GM19025 (cell line): ENCODE measurements at regions not wholly inside any gene's neighbourhood (a gene's known extent, or its start where the extent isn't known, plus 50 kb on each side); places are given as distances from the start of the nearest gene placed in this dataset.

Experiments used
- ATAC-seq: cut with Tn5 transposase; IDR thresholded peaks from one replicate; pipeline ENCODE4 v1.9.1; 2021; ENCODE audit warnings: mild to moderate bottlenecking, low read depth, moderate library complexity; ENCODE audit not compliant: unreplicated experiment

DNA sequence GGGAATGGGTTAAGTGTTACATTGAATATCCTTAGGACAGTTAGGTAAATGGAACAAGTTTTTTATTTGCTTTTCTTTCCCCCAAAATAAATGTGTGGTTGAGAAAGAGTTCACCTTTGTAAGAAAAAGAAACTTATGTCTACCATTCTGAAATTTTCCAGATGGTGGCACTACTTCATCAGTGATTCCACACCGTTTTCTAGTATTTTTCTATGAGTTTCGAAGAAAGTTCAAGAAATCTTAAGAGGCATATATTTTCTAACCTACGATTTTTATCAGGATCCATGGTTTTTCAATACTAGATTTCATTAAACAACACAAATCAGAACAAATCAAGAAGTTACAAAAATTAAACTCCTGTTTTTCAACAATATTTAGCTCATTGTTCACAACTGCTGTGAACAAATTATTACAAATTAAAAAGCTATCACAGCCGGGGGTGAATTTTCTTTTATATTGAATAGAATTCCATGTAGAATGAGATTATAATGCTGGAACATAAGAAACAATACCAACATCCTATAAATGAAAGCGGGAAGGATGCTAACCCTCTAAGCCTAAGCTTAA is 163.1 kb upstream of the NPVF start:
- ATAC-seq: no peak

GRCh38 chr7:25391961-25392587 is 163.8 kb upstream of the NPVF start:
- ATAC-seq: no peak

DNA sequence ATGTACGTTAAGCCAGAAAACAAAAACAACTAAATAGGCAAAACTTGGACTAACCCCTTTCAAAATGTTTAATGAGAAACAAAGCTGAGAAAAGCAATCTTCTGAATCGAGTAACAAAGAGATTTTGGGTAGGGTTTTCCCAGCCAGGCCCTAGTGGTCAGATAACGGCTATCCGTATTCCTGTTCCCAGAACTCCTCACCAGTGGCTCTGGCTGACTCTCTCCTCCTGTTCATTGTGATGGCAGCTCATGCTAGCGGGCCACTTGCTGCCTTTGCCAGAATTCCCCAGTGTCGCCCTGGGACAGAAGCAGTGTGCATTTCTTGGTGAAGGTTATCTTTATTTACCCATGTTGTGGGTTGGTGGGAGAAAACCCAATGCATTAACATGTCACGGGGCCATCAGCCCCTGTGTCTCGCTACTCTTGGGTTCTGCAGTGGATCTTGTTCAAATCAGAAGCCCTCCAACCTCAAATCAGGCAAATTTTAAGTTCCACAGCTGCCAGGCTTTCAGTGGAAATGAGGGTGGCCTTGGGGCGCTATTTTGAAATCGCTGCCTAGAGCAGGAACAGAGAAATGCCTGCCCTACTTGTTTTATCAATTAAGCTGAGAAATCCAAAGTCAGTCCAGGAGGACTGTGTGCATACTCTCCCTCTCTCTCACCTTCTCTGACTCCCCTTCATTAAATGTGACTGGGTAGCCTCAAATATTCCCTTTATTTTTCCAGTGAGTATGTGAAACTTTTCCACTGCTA is 164.5 kb upstream of the NPVF start:
- no peak for ATAC-seq

DNA sequence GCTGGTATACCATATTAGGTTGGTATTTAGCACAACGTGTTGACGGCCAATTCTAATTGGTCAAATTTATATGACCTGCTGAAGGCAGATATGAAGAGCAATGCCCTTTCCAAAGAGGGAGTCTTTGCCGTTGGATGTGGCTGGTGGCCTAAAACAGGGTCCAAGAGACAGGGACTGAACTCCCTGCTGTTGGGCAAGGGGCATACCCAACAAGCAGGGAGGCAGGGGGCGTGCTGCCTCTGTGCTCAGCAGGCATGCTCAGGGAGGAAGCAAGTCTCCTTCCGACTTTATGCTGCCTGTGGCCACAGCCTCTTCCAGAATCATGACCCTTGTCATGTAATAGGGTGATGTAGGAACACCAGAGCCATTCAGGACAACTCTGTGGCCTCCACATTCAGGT is 167.7 kb upstream of the NPVF start:
- ATAC-seq: no peak

- no peak for ATAC-seq
Measured at GRCh38 chr7:25396668-25397067, 168.4 kb upstream of the NPVF start.

DNA sequence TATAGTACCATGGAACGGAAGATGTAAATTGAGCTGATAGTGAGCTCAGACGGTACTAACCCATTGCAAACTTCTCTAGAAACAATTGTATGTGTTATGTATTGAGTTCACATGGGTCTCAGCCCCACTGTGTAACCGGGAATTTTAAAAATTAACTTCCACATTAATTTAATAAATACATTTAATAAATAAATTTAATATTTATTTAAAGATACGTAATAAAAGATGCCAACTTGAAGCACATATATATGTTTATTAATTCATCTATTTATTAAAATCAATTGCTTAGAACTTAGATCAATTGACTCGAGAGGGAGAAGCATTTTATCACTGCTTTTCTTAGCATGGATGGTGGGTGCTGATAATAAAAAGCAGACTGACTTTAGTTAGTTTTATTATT is 170.1 kb upstream of the NPVF start:
- no peak for ATAC-seq

- ATAC-seq: no peak
Measured at GRCh38 chr7:25399000-25399750, 170.9 kb upstream of the NPVF start.

DNA sequence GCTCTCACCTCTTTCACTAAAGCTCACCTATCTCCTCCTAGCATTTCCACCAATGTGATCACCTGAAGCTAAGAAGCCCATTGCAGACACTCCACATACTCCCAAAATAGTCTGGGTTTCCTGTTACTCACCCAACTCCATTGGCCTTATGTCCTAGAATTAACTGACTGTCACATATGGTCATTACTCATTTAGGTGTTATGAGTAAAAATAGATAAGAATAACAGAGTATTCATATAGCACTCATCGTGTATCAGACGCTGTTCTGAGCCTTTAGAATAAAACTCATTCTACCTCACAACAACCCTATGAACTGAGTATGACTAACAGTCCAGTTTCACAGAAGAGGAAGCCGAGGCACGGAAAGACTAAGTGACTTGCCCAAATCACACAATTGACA is 174.2 kb upstream of the NPVF start:
- no peak for ATAC-seq

- ATAC-seq: no peak
Measured at GRCh38 chr7:25405736-25406135, 177.4 kb upstream of the NPVF start.

- no peak for ATAC-seq
Measured at GRCh38 chr7:25407053-25407452, 178.8 kb upstream of the NPVF start.

DNA sequence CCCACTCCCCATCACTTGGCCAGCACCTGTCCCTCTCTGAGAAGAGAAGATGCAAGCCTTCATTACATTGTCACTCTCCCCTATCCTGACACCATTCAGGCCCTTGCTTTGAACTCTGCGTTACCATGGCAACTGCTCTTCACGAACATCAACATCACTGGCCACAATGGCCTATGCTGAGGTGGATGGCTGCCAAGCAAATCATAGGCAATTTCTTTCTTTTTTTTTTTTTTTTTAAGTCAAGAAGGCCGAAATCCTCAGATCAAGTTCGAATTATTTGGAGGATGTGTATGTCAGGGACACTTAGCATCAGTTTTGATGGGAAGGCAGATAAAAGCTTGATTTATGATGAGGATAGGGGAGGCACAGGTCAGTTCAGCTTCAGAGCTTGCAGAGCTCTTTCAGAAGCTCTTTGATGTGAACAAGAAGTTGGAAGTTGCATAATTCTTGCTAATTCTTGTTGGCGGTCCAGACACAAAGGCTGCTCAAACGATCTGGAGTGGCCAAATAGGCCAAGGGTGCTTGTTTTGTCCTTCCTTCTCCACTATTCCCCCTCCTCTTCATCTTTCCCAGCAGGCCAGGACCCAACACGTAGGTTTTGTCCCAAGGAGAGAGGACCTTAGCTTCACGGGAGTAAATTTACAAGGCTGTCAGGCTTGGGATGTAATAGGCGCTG is 179.9 kb upstream of the NPVF start:
- ATAC-seq: no peak

DNA sequence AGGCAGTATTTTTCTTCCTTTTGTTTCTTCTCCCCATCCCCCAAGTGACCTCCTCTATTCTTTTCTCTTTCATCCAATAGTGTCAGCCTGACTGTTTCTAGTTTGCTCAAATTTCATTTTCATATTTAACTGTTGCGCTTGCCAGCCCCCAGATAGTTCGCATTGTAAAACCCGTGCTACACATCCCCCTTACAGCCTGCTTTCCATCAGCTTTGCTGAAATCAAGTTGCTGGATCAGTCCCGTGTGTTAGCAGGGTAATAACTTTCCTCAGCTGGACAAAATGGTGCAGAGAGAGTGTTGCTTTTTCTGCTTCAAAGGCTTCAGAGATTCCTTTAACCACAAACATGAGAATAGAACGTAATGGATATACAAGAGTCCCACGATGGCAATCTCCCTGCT is 180.6 kb upstream of the NPVF start:
- ATAC-seq: no peak

DNA sequence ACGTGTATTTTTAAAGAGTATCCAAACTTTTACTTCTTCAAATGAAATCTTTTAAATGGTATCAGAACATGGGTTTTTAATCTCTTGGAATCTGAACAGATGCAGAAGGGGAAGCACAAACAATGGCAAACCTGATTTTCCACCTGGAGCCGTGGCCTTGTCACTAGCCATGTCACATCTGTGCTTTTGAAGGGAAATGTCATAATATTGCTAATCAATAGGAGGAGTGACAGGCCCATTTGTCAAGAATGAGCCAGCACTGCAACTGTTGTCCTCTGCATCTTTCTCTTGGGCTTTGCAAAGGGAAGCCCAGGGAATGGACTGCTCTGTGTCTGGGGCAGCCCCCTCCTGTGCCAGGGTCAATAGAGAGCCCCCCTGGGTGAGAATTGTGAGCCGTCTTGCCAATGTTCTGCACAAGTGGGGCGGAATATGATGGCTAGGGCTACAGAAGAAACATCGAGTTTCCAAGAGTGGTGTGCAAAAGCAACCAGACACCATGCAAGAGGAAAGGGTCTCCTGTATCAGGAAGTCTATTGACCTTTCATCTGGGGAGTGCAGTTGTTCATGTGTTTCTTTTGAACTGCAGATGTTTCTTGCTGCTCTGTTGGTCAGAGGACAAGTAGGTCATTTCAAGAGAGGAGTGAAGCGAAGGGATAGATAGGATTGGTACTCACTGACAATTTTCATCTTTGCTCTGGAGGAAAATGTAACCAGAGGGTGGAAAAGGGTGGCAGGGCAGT is 181.8 kb upstream of the NPVF start:
- ATAC-seq: no peak

GRCh38 chr7:25420771-25421170 is 192.5 kb upstream of the NPVF start:
- no peak for ATAC-seq

GRCh38 chr7:25424113-25424512 is 195.8 kb upstream of the NPVF start:
- no peak for ATAC-seq

DNA sequence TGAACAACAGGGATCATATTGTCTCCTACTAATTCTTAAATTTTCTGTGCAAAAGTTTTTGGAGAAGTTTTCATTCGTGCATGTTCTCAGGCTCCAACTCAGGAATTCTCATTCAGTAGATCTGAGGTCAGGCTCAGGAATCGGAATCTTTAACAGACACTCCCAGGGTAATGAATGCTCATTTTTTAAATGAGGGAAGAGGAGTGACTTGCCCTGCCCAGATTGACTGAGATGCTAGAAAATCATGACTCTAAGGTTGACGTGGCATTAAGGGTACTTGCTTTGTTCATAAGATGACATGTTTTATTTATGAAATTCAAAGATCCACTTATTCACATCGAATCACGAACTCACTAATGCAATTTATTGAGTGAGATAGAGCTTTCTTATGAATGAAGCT is 196.6 kb upstream of the NPVF start:
- ATAC-seq: no peak

- no peak for ATAC-seq
Measured at GRCh38 chr7:25427721-25428120, 199.4 kb upstream of the NPVF start.

- ATAC-seq: no peak
Measured at GRCh38 chr7:25429731-25430130, 201.4 kb upstream of the NPVF start.

DNA sequence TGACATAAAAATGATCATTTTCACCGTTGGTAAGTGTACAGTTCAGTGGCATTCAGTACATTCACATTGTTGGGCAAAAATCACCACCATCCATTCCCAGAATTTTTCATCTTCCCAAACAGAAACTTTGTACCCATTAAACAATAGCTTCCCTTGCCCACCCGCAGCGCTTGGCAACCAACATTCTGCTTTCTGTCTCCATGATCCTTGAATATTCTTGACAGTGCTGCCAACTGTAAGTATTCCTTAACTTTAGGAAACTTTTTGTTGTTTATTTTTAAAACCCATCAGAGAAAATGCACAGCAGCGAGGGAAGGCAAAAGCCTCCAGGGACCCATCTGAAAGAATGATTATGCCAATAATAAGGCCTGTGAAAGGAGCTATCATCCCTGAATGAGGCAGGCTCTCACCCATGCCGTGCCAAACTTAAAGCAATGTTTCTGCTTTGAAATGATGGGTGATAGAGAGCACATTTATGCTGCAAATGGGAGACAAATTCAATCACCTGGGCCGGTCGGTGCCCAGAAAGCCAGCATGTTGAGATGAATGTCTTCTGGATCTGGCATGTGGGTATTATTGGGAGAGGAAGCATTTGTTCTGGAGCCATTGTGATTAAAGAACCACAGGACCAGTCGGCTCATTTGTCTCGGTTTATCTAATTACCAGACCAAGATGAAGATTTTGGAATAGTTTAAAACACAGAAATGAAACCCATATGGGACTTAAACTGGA is 202.1 kb upstream of the NPVF start:
- no peak for ATAC-seq
